HCT116 (cell line): ENCODE measurements at regions not wholly inside any gene's neighbourhood (a gene's known extent, or its start where the extent isn't known, plus 50 kb on each side); places are given as distances from the start of the nearest gene placed in this dataset.

Experiments
- ATAC-seq: fragments of 200-7000 bp; cut with Tn5 transposase; 2 replicates; pipeline ENCODE4 v1.9.1; 2020; ENCODE audit warnings: mild to moderate bottlenecking, moderate library complexity
- BruUV-seq: library from RNA; stranded (reverse); fragments of 400-500 nt; replicated peaks from 2 replicates; lab custom pipeline; 2021; lab: Mats Ljungman, UMichigan
- CTCF ChIA-PET: fragments of 300-600 bp; sonication (Branson Sonifier 250); formaldehyde crosslinking; loops from one replicate; lab custom pipeline; 2021; ENCODE audit warnings: antibody characterized with exemption; lab: Charles Lee
- POLR2A ChIA-PET: fragments of 300-600, 350-600 bp; sonication (Branson Sonifier 250); formaldehyde crosslinking; loops from one replicate; lab custom pipeline; 2021; ENCODE audit warnings: antibody characterized with exemption; lab: Charles Lee
- RAD21 ChIA-PET, 2 experiments: fragments of 300-600 bp; sonication (Branson Sonifier 250); formaldehyde crosslinking; loops; one replicate each; lab custom pipeline; 2023; ENCODE audit warnings: low total read pairs in 2 of 2; ENCODE audit not compliant: uncharacterized antibody in 2 of 2, unreplicated experiment in 2 of 2, low non-redundant PET in 1 of 2; lab: Charles Lee
- DNase-seq: peaks from one replicate; pipeline ENCODE4 v3.0.0-alpha.2; 2010; ENCODE audit warnings: low read depth, low spot score
- H2AFZ ChIP-seq: fragments of 200-600 bp; shearing (Covaris generic), sonication (generic); 2 replicates; pipeline ENCODE4 v1.6.1; 2017; ENCODE audit warnings: low read depth, mixed run types, mixed read lengths, antibody characterized with exemption, low read length; ENCODE audit not compliant: poor library complexity, severe bottlenecking
- H3K27ac ChIP-seq: 2 replicates; pipeline ENCODE4 v1.5.1; 2012; ENCODE audit warnings: low read depth, low read length
- H3K27me3 ChIP-seq: fragments of 200-600 bp; sonication (generic); 2 replicates; pipeline ENCODE4 v1.6.1; 2016; ENCODE audit warnings: mixed run types, low read length, mixed read lengths; ENCODE audit not compliant: insufficient read depth
- H3K36me3 ChIP-seq, 2 experiments: fragments of 200-500 bp in 1 of 2; fragments of 200-600 bp in 1 of 2; sonication (Bioruptor generic) in 1 of 2; sonication (generic) in 1 of 2; 2 replicates each; pipeline versions ENCODE4 v1.5.1 to v1.6.1; 2014 to 2016; ENCODE audit warnings: low read length in 2 of 2, inconsistent platforms in 1 of 2, mixed read lengths in 1 of 2, mixed run types in 1 of 2; ENCODE audit not compliant: insufficient read depth in 2 of 2, control insufficient read depth in 1 of 2
- H3K4me1 ChIP-seq, 2 experiments: fragments of 200-600 bp in 1 of 2; sonication (generic) in 1 of 2; 2 replicates each; pipeline versions ENCODE4 v1.5.1 to v1.6.1; 2012 to 2017; ENCODE audit warnings: low read length in 2 of 2, inconsistent platforms in 1 of 2, mild to moderate bottlenecking in 1 of 2, mixed read lengths in 1 of 2, mixed run types in 1 of 2, moderate library complexity in 1 of 2; ENCODE audit not compliant: insufficient read depth in 2 of 2, control insufficient read depth in 1 of 2
- H3K4me2 ChIP-seq: fragments of 200-600 bp; sonication (generic); 2 replicates; pipeline ENCODE4 v1.6.1; 2017; ENCODE audit warnings: mixed run types, low read length, mixed read lengths
- H3K4me3 ChIP-seq, 2 experiments: fragments of 200-600 bp in 1 of 2; sonication (generic) in 1 of 2; replicated peaks in 1 of 2; 2 replicates each; pipeline ENCODE4 v1.5.1; 2011 to 2016; ENCODE audit warnings: low read length in 2 of 2, control low read depth in 1 of 2, low read depth in 1 of 2, mild to moderate bottlenecking in 1 of 2, mixed read lengths in 1 of 2, mixed run types in 1 of 2
- H3K79me2 ChIP-seq: fragments of 200-600 bp; sonication (generic); 2 replicates; pipeline ENCODE4 v1.6.1; 2017; ENCODE audit warnings: mild to moderate bottlenecking, mixed run types, low read length, moderate library complexity, mixed read lengths; ENCODE audit not compliant: insufficient read depth
- H3K9ac ChIP-seq: fragments of 200-600 bp; sonication (generic); 2 replicates; pipeline ENCODE4 v1.6.1; 2016; ENCODE audit warnings: low read length, mixed read lengths
- H3K9me2 ChIP-seq: fragments of 200-600 bp; sonication (generic), shearing (Covaris generic); 2 replicates; pipeline ENCODE4 v1.6.1; 2017; ENCODE audit warnings: mixed run types, mild to moderate bottlenecking, moderate library complexity; ENCODE audit not compliant: insufficient read depth
- H3K9me3 ChIP-seq, 2 experiments: fragments of 200-500 bp in 1 of 2; fragments of 200-600 bp in 1 of 2; sonication (Bioruptor generic) in 1 of 2; sonication (generic) in 1 of 2; 2 replicates each; pipeline ENCODE4 v1.6.1; 2014 to 2017; ENCODE audit warnings: low read length in 2 of 2, mixed read lengths in 2 of 2, inconsistent platforms in 1 of 2, low read depth in 1 of 2, mild to moderate bottlenecking in 1 of 2, mixed run types in 1 of 2, moderate library complexity in 1 of 2; ENCODE audit not compliant: control insufficient read depth in 1 of 2, insufficient read depth in 1 of 2
- H4K20me1 ChIP-seq: fragments of 200-600 bp; sonication (generic), shearing (Covaris generic); 2 replicates; pipeline ENCODE4 v1.6.1; 2017; ENCODE audit warnings: mixed run types, mild to moderate bottlenecking, moderate library complexity; ENCODE audit not compliant: insufficient read depth
- EZH2 ChIP-seq: fragments of 200-600 bp; sonication (generic); IDR thresholded peaks from 2 replicates; pipeline ENCODE4 v1.6.1; 2017; ENCODE audit warnings: antibody characterized with exemption, mixed run types
- JUND ChIP-seq: IDR thresholded peaks from 2 replicates; pipeline ENCODE4 v1.6.1; 2012
- POLR2AphosphoS5 ChIP-seq: IDR thresholded peaks from 2 replicates; pipeline ENCODE4 v1.6.1; 2011; ENCODE audit warnings: mild to moderate bottlenecking, low read depth, low read length, moderate library complexity
- SIN3A ChIP-seq: IDR thresholded peaks from 2 replicates; pipeline ENCODE4 v1.6.1; 2012; ENCODE audit warnings: low read depth
- SRF ChIP-seq: IDR thresholded peaks from 2 replicates; pipeline ENCODE4 v1.6.1; 2012; ENCODE audit warnings: low read depth
- intact Hi-C: fragments of 100-400 bp; cut with micrococcal nuclease; formaldehyde crosslinking; loops from 2 replicates; pipeline ENCODE4 v1.10.0; 2022
- TF ChIP-seq, protein P1 (sequence below): IDR thresholded peaks from 2 replicates; pipeline ENCODE4 v1.6.1; 2012
- TF ChIP-seq, protein P2 (sequence below): IDR thresholded peaks from 2 replicates; pipeline ENCODE4 v1.6.1; 2012

DNA sequence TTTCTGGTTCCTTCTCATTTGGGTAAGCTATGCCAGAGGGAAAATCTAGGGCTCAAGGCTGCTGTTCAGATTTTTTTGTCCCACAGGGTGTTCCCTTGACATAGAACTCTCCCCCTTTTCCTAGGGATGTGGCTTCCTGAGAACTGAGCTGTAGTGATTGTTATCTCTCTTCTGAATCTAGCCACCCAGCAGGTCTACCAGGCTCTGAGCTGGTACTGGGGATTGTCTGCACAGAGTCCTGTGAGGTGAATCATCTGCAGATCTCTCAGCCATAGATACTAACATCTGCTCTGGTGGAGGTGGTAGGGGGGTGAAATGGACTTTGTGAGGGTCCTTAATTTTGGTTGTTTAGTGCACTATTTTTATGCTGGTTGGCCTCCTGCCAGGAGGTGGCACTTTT is 167.3 kb upstream of the PGR start:
- no peak overlapping the region for H3K27ac ChIP-seq
- no peaks in the 10 kb centered on the region for H3K79me2 ChIP-seq
- no peak overlapping the region for H2AFZ ChIP-seq
- RAD21 ChIA-PET, result no interaction called here
- no peaks in the 10 kb centered on the region for H4K20me1 ChIP-seq
- H3K27me3 ChIP-seq, result no peaks in the 10 kb centered on the region
- no peak overlapping the region for H3K4me2 ChIP-seq
- intact Hi-C loops, result no loop called here
- no peaks in the 10 kb centered on the region for H3K9me2 ChIP-seq
- no peaks in the 10 kb centered on the region for H3K4me1 ChIP-seq
- no peak overlapping the region for H3K4me3 ChIP-seq
- DNase-seq (no peak), ATAC-seq (no peak)
- CTCF ChIA-PET, result no interaction called here
- POLR2A ChIA-PET, result no interaction called here
- no TSS peak for BruUV-seq
- H3K9me3 ChIP-seq, result no peaks in the 10 kb centered on the region
- no peak for TF ChIP-seq POLR2AphosphoS5
- TF ChIP-seq EZH2, result no peak
- TF ChIP-seq, protein P1, sequence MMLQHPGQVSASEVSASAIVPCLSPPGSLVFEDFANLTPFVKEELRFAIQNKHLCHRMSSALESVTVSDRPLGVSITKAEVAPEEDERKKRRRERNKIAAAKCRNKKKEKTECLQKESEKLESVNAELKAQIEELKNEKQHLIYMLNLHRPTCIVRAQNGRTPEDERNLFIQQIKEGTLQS, result no peak
- TF ChIP-seq, protein P2, sequence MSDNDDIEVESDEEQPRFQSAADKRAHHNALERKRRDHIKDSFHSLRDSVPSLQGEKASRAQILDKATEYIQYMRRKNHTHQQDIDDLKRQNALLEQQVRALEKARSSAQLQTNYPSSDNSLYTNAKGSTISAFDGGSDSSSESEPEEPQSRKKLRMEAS, result no peak
- H3K9ac ChIP-seq, result no peak overlapping the region
- no peaks in the 10 kb centered on the region for H3K36me3 ChIP-seq

DNA sequence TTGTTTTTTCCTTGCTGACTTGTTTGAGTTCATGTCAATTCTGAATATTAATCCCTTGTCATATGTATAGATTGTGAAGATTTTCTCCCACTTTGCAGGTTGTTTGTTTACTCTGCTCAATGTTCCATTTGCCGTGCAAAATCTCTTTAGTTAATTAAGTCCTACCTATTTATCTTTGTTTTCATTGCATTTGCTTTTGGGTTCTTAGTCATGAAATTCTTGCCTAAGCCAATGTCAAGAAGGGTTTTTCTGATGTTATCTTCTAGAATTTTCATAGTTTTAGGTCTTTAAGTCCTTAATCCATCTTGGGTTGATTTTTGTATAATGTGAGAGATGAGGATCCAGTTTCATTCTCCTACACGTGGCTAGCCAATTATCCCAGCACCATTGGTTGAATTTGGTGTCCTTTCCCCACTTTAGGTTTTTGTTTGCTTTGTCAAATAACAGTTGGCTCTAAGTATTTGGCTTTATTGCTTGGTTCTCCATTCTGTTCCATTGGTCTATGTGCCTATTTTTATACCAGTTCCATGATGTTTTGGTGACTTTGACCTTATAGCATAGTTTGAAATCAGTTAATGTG is 163.1 kb upstream of the PGR start:
- Histone ChIP-seq H3K36me3 (no peaks in the 10 kb centered on the region), H3K27ac (no peak overlapping the region), H4K20me1 (no peaks in the 10 kb centered on the region; the same call in 1 of the 2 replicates), H3K9me2 (no peaks in the 10 kb centered on the region), H3K27me3 (no peaks in the 10 kb centered on the region), H3K4me3 (no peak overlapping the region), H3K79me2 (no peaks in the 10 kb centered on the region), H3K4me1 (no peaks in the 10 kb centered on the region), H3K9ac (no peak overlapping the region), H3K9me3 (no peaks in the 10 kb centered on the region), H2AFZ (no peak overlapping the region), H3K4me2 (no peak overlapping the region)
- TF ChIP-seq EZH2 (no peak), JUND (no peak), SRF (no peak), SIN3A (no peak)
- CTCF ChIA-PET, result no interaction called here
- no peak for DNase-seq
- POLR2A ChIA-PET, result no interaction called here
- ATAC-seq, result no peak
- BruUV-seq, result no TSS peak
- RAD21 ChIA-PET, result no interaction called here
- intact Hi-C loops, result no loop called here
